Stimulated activated CD4-positive, alpha-beta T cell treated with anti-CD3 and anti-CD28 coated beads, Interleukin-4, amount 100 ng/mL, for 48 hours (primary cell): ENCODE measurements at regions not wholly inside any gene's neighbourhood (a gene's known extent, or its start where the extent isn't known, plus 50 kb on each side); places are given as distances from the start of the nearest gene placed in this dataset.

Experiments
- DNase-seq, 2 donors: peaks; one replicate each; pipeline ENCODE4 v3.0.0-alpha.2; 2020; ENCODE audit warnings: low read depth in 2 of 2

DNA sequence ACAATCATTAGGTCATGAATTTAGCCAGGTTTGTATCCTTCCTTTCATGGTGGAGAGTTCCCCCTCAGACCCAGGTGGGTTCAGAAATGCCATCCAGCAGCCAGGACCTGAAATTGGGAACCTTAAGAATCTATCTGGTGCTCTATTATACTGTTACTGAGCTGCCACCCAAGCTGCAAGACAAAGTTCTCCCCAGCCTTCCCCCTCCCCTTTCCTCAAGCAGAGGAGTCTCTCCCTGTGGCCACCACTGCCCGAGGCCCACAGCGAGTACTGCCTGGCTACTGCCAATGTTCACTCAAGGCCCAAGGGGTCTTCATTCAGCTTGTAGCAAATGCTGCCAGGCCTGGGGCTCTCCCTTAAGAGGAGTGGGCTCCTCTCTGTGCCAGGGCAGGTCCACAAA lies 133.8 kb downstream of the TMEM38B start:
- no peak for DNase-seq

- no peak for DNase-seq
Observed at GRCh38 chr9:105828596-105829213, 134.4 kb downstream of the TMEM38B start.

- DNase-seq: no peak
Observed at GRCh38 chr9:105830461-105830860, 136.1 kb downstream of the TMEM38B start.

DNA sequence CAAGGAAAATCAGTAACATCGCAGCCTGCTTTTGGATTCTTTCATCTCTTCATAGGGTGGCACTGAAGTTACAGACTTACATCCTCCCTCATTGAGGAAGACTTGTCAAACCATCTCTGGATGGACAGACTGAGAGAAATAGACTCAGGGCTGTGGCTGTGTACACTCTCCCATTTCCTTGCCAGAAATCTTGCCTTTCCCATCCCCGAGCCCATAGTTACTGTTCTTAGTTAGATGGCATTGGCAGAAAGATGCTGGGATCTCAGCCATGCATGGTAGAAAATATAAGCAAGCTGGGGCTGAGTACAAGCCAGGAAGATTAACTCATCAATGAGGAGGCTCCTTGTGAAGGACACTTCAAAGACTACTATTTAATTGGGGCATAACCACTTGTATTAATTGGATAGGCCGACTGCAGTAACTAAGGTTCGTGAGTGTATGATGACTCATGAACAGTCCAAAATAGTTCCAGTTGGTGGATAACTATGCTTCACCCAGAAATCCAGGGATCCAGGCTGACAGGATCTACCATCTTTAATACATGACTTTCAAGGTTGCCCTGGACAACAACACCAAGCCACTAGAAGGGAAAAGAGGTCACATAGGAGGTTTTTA lies 137.9 kb downstream of the TMEM38B start:
- DNase-seq: no peak

DNA sequence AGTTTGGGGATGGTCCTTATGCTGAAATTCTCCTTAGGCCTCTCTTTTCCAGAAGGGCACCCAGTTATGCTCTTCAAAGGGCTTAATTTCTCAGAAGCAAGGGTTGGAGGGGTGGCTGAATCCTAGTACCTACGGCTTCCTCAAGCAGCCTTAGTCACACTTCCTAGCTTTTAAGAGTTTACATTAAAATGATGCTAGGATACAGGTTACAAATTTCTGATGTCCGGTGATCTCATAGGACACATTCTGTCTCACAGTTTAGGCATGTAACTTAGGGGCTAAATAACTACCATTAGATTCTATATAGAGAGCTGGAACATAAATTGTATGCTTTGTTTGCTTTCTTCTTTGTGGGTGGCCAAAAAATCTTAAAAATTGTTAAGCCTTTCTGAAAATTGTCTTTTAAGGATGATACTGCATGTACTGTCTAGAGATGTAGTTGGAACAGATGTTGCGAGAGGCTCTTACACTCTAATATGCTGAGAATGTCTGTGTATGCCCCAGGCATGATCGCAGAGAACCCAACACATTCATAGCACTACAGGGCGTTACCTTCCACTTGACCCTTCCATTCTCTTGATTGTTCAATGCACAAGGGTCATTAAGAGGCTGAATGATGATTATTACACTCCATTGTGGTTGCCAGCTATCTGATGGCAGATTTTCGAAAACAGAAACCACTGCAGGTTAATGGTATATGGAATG lies 139.1 kb downstream of the TMEM38B start:
- no peak for DNase-seq

DNA sequence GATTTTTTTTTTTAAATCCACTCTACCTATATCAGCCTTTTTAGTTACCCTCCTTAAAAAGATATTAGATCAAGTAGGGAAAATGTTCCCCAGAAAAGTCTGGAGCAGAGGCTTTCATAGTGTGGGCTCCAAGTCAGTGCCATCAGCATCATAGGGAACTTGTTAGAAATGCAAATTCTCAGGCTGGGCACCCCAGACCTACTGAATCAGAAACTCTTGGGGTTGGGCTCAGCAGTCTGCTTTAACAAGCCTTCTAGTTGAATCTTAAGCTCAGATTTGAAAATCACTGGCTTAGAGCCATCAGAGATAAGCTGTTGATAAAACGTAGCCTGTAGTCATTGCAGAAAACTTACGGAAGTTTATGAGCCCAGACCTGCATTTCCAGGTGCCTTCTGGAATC lies 140.1 kb downstream of the TMEM38B start:
- DNase-seq: no peak

- no peak for DNase-seq
Observed at GRCh38 chr9:105835721-105836120, 141.4 kb downstream of the TMEM38B start.

- no peak for DNase-seq
Observed at GRCh38 chr9:105836936-105837660, 142.8 kb downstream of the TMEM38B start.

GRCh38 chr9:105841562-105841961 lies 147.2 kb downstream of the TMEM38B start:
- DNase-seq: no peak

- peak in 1 of 2 donors; percentile 15 for DNase-seq
Observed at GRCh38 chr9:105842023-105842644, 147.8 kb downstream of the TMEM38B start.

DNA sequence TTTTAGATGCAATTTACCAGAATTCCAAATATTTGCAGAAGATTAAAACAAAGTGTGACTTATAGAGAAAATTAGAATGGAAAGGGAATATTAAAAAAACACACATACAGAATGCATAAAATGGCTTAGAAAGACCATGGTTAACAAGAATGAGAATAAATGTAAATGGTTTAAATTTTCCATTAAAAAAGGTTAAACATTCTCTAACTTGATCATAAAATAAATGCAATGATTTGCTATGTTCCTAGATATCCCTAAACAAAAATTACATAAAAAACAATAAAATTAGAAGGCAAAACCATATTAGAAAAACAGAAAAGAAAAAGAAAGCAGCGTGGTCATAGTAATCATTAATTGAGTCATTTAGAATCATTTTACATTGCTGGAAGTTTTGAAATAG lies 152.5 kb downstream of the TMEM38B start:
- no peak for DNase-seq

DNA sequence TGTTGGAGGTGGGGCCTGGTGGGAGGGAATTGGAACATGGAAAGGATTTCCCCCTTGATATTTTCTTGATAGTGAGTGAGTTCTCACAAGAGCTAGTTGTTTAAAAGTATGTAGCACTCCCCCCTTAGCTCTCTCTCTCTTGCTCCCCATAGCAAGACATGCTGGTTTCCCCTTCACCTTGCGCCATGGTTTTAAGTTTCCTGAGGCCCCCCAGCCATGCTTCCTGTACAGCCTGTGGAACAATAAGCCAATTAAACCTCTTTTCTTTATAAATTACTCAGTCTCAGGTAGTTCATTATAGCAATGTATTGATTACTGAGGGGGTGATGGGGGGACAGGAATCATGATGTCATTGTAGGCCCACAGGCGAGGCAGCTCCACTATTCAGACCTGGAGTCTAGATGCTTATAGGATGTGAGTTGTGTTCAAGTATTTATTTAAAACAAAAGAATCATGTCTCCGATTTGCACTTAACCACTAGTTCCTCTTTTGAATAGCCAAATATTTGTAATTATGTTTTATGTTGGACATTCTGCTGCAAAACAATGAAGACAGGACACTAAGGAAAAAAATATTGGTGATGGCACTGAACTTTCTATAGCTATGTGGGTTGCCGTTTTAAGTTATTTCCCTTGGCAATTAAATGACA lies 156.6 kb downstream of the TMEM38B start:
- no peak for DNase-seq

- DNase-seq: no peak
Observed at GRCh38 chr9:105854026-105854782, 159.9 kb downstream of the TMEM38B start.

GRCh38 chr9:105854783-105855724 lies 160.7 kb downstream of the TMEM38B start:
- no peak for DNase-seq

- DNase-seq: no peak
Observed at GRCh38 chr9:105855987-105856386, 161.6 kb downstream of the TMEM38B start.

- no peak for DNase-seq
Observed at GRCh38 chr9:105858006-105858690, 163.8 kb downstream of the TMEM38B start.

- no peak for DNase-seq
Observed at GRCh38 chr9:105858877-105859276, 164.5 kb downstream of the TMEM38B start.

DNA sequence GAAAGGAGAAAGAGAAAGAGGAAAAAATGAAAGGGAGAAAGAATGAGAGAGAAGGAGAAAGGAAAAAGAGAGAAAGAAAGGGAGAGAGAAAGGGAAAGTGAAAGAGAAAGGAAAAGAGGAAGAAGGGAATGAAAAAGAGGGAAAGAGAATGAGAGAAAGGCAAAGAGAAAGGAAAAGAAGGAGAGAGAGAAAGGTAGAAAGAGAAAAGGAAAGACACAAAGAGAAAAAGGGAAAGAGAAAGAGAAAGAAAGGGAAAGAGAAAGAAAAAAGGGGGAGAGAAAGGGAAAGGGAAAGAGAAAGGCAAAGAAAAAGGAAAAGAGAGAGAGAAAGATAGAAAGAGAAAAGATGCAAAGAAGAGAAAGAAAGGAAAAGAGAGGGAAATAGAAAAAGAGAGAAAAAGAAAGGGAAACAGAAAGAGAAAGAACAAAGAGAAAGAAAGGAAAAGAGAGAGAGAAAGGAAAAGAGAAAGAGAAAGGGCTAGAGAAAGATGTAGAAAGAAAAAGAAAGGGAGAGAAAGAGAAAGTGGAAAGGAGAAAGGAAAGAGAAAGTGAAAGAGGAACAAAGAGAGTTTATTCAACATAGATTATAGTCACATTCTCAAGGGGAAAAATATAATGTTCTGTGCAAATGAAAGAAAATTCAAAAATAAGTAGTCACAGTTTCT lies 165.2 kb downstream of the TMEM38B start:
- DNase-seq: no peak

DNA sequence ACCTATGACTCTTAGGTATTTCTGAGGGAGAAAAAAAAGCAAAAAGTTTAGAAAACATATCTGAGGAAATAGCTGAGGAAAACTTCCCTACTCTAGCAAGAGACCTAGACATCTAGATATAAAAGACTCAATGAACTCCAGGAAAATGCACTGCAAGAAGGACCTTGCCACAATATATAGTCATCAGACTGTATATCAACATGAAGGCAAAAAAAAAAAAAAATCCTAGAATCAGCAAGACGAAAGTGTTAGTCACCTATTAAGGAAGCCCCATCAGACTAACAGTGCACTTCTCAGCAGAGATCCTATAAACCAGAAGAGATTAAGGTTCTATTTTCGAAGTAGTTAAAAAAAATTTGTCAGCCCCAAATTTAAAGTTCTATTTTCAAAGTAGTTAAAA lies 166.2 kb downstream of the TMEM38B start:
- no peak for DNase-seq
